ENCODE measurements at regions not wholly inside any gene's neighbourhood (a gene's known extent, or its start where the extent isn't known, plus 50 kb on each side); places are given as distances from the start of the nearest gene placed in this dataset.
A peak's percentile ranks its signal among the peaks of the same experiment; 100 is the strongest.

GRCh38 chr9:23537192-23538066 is 288.6 kb downstream of the ELAVL2 start:
- peak overlapping the region; percentile 51 for H3K4me3 ChIP-seq (ENCODE audit: low read length)

GRCh38 chr9:23538067-23538402 is 288.0 kb downstream of the ELAVL2 start:
- no peak for TF ChIP-seq MXI1 (conservative IDR thresholded peaks at IDR 0.05; ENCODE audit: poor library complexity, severe bottlenecking)
- peak; percentile 53 for TF ChIP-seq REST (IDR thresholded peaks at IDR 0.05; ENCODE audit: borderline replicate concordance)
- TF ChIP-seq CTCF (IDR thresholded peaks at IDR 0.05; ENCODE audit: poor library complexity, severe bottlenecking): no peak
- no peak for TF ChIP-seq TAF1 (IDR thresholded peaks at IDR 0.05; ENCODE audit: low read depth)
- peak; percentile 20 for TF ChIP-seq EP300 (conservative IDR thresholded peaks at IDR 0.05; ENCODE audit: poor library complexity, severe bottlenecking)
- Histone ChIP-seq H2AFZ (ENCODE audit: low read depth, low read length) (peak overlapping the region; percentile 22), H3K4me2 (ENCODE audit: low read length) (no peak overlapping the region), H4K20me1 (ENCODE audit: insufficient read depth) (no peaks in the 10 kb centered on the region), H3K27ac (ENCODE audit: low read length) (peak overlapping the region; percentile 27), H3K9me2 (ENCODE audit: insufficient read depth, low read length) (no peaks in the 10 kb centered on the region), H3F3A (ENCODE audit: insufficient read depth, low read length, poor library complexity, severe bottlenecking) (peaks cover 14% of the 10 kb centered on the region), H3K9ac (ENCODE audit: low read length) (peak overlapping the region; percentile 50), H3K4me3 (ENCODE audit: low read length) (peak overlapping the region; percentile 51), H3K9me3 (ENCODE audit: low read length) (no peaks in the 10 kb centered on the region), H3K36me3 (ENCODE audit: insufficient read depth, low read length) (no peaks in the 10 kb centered on the region), H3K79me2 (replicated peaks; ENCODE audit: insufficient read depth, low read length) (no peaks in the 10 kb centered on the region), H3K27me3 (ENCODE audit: insufficient read depth, low read depth, low read length) (no peaks in the 10 kb centered on the region)

More at GRCh38 chr9:23537192-23538066, 288.6 kb downstream of the ELAVL2 start:
- H3F3A ChIP-seq (ENCODE audit: insufficient read depth, low read length, poor library complexity, severe bottlenecking): peaks cover 14% of the 10 kb centered on the region
- peak overlapping the region; percentile 22 for H2AFZ ChIP-seq (ENCODE audit: low read depth, low read length)
- no peaks in the 10 kb centered on the region for H3K9me3 ChIP-seq (ENCODE audit: low read length)
- H4K20me1 ChIP-seq (ENCODE audit: insufficient read depth): no peaks in the 10 kb centered on the region
- H3K4me2 ChIP-seq (ENCODE audit: low read length): peak overlapping the region; percentile 5
- H3K36me3 ChIP-seq (ENCODE audit: insufficient read depth, low read length): no peaks in the 10 kb centered on the region
- no peaks in the 10 kb centered on the region for H3K79me2 ChIP-seq (replicated peaks; ENCODE audit: insufficient read depth, low read length)
- peak overlapping the region; percentile 27 for H3K27ac ChIP-seq (ENCODE audit: low read length)
- H3K9me2 ChIP-seq (ENCODE audit: insufficient read depth, low read length): no peaks in the 10 kb centered on the region
- no peaks in the 10 kb centered on the region for H3K27me3 ChIP-seq (ENCODE audit: insufficient read depth, low read depth, low read length)
- TF ChIP-seq EZH2 (IDR thresholded peaks at IDR 0.05; ENCODE audit: borderline replicate concordance, insufficient read depth, low read length, poor library complexity, severe bottlenecking): no peak
- no peak for TF ChIP-seq TAF1 (IDR thresholded peaks at IDR 0.05; ENCODE audit: low read depth)
- TF ChIP-seq POLR2AphosphoS5 (IDR thresholded peaks at IDR 0.05): no peak
- H3K9ac ChIP-seq (ENCODE audit: low read length): peak overlapping the region; percentile 50
